ENCODE measurements at regions not wholly inside any gene's neighbourhood (a gene's known extent, or its start where the extent isn't known, plus 50 kb on each side); places are given as distances from the start of the nearest gene placed in this dataset.

GRCh38 chr2:16584824-16585540, 80.7 kb downstream of the CYRIA start:
- no peak for TF ChIP-seq MAX (IDR thresholded peaks at IDR 0.05)
- no peak for TF ChIP-seq CTCF (IDR thresholded peaks at IDR 0.05; ENCODE audit: low read depth, low read length, missing input control)
